Fibroblast of villous mesenchyme (primary cell): ENCODE measurements at regions not wholly inside any gene's neighbourhood (a gene's known extent, or its start where the extent isn't known, plus 50 kb on each side); places are given as distances from the start of the nearest gene placed in this dataset.

Experiments used
- DNase-seq: peaks from one replicate; pipeline ENCODE4 v3.0.0-alpha.2; 2010; ENCODE audit warnings: low read depth
- H3K4me3 ChIP-seq: 2 replicates; pipeline ENCODE4 v1.5.1; 2011; ENCODE audit warnings: low read depth, mild to moderate bottlenecking, low read length
- TF ChIP-seq, protein P1 (sequence below): IDR thresholded peaks from 2 replicates; pipeline ENCODE4 v1.5.1; 2012; ENCODE audit warnings: low read depth, mild to moderate bottlenecking, low read length; ENCODE audit not compliant: insufficient read depth

GRCh38 chr1:80036690-80037432, 1030.3 kb upstream of the ADGRL4 start:
- DNase-seq, result no peak
- H3K4me3 ChIP-seq, result no peak overlapping the region
- TF ChIP-seq, protein P1, sequence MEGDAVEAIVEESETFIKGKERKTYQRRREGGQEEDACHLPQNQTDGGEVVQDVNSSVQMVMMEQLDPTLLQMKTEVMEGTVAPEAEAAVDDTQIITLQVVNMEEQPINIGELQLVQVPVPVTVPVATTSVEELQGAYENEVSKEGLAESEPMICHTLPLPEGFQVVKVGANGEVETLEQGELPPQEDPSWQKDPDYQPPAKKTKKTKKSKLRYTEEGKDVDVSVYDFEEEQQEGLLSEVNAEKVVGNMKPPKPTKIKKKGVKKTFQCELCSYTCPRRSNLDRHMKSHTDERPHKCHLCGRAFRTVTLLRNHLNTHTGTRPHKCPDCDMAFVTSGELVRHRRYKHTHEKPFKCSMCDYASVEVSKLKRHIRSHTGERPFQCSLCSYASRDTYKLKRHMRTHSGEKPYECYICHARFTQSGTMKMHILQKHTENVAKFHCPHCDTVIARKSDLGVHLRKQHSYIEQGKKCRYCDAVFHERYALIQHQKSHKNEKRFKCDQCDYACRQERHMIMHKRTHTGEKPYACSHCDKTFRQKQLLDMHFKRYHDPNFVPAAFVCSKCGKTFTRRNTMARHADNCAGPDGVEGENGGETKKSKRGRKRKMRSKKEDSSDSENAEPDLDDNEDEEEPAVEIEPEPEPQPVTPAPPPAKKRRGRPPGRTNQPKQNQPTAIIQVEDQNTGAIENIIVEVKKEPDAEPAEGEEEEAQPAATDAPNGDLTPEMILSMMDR, result no peak

- DNase-seq, result no peak
Observed at GRCh38 chr1:80023358-80023757, 1016.8 kb upstream of the ADGRL4 start.

DNA sequence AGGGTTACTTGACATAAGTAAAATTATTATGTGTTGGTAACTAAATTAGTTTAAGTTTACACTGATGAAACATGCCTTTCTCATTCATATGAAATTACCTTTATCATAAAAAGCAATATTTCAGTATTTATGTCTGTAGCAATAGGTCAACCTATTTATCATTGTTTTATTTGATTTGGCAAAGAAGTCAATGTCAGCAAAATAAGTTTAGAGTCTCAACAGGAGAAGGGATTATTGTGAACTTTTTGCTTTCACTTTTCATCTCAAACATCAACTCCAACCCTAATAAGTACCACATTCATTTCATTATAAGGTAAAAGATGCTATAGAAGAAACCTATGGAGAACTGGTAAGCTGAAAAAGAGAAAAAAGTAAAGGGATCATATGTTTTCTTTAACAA, 1015.4 kb upstream of the ADGRL4 start:
- DNase-seq, result no peak
- TF ChIP-seq, protein P1, result no peak
- H3K4me3 ChIP-seq, result no peak overlapping the region

More at GRCh38 chr1:80023358-80023757, 1016.8 kb upstream of the ADGRL4 start:
- TF ChIP-seq, protein P1, result no peak
- no peak overlapping the region for H3K4me3 ChIP-seq

DNA sequence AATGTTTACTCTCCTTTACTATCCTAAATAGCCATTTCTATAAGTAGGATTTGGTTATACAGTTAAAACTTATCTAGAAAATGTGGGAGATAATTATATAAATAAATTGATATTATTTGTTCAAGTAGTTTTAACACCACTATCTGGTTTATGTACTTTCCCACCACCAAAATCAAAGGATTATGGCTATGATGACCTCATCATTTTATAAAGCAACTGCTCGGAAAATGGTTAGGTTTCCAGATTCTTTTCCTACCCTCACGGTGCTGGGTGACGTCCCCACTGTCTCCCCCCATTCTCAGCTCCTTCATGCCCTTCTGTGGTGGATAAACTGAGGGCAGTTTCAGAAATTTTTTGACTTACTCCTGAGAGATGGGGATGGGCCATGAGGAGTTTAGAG, 1011.8 kb upstream of the ADGRL4 start:
- TF ChIP-seq, protein P1, result no peak
- no peak overlapping the region for H3K4me3 ChIP-seq
- DNase-seq, result no peak

DNA sequence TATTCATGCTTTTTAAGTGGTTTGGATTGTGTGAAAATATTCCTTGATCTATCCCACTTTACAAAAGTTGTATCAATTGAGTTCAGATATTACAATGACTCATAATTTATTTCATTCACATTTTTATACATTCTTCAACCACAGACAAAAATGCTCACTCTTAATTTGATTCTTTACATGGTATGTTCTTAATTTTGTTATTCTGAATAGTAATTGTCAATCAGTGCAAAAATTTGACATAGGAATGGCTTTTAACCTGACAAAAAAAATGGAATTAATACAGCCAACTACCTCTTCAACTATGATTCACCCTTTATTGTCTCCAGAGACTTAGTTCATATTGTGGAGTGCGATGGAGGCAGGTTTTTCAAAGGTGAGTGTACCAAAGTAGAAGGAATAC, 1002.4 kb upstream of the ADGRL4 start:
- no peak for DNase-seq
- TF ChIP-seq, protein P1, result no peak
- no peak overlapping the region for H3K4me3 ChIP-seq

- no peak overlapping the region for H3K4me3 ChIP-seq
- DNase-seq, result no peak
- TF ChIP-seq, protein P1, result no peak
Observed at GRCh38 chr1:80003250-80003649, 996.7 kb upstream of the ADGRL4 start.

DNA sequence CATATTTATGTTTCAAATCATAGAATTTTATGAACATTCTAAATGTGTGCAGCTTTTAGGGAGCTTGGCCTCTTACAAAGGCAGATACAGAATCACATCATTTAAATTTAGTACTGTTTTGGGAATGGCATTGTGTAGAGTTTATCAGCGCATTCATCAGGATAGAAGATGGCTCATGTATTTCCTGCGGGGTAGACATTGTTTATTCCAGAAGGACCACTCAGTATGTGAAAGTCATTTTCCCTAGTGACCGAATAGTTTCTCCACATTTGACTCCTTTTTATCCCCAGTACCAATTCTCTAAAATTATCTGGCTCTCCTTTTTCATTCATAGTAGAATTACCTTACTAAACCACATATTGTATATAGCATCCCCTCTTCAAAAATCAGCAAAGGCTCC, 981.9 kb upstream of the ADGRL4 start:
- TF ChIP-seq, protein P1, result no peak
- H3K4me3 ChIP-seq, result no peak overlapping the region
- DNase-seq, result no peak
